GM13976 (cell line): ENCODE measurements at regions not wholly inside any gene's neighbourhood (a gene's known extent, or its start where the extent isn't known, plus 50 kb on each side); places are given as distances from the start of the nearest gene placed in this dataset.

Experiments used
- DNase-seq: peaks from one replicate; pipeline ENCODE4 v3.0.0; 2012; ENCODE audit warnings: low spot score
- CTCF ChIP-seq: IDR thresholded peaks from 2 replicates; pipeline ENCODE4 v1.5.1; 2012; ENCODE audit warnings: borderline replicate concordance, mild to moderate bottlenecking; ENCODE audit not compliant: insufficient read depth; ENCODE audit errors: extremely low read depth, missing control alignments, control extremely low read depth
- in situ Hi-C: fragments of 300-500 bp; cut with MboI; formaldehyde crosslinking; loops from one replicate; pipeline ENCODE4 v1.12.0; 2022; ENCODE audit warnings: low sequenced_read_pairs, mixed read lengths, inconsistent platforms; ENCODE audit not compliant: unreplicated experiment

- TF ChIP-seq CTCF: no peak
- in situ Hi-C loops: no loop called here
- DNase-seq: no peak
These were observed 137.9 kb upstream of the MAP9 start for GRCh38 chr4:155514628-155515027.

- no peak for TF ChIP-seq CTCF
- DNase-seq: no peak
- in situ Hi-C loops: no loop called here
These were observed 136.1 kb upstream of the MAP9 start for GRCh38 chr4:155512817-155513216.

- no peak for DNase-seq
- no peak for TF ChIP-seq CTCF
- in situ Hi-C loops: no loop called here
These were observed 135.3 kb upstream of the MAP9 start for GRCh38 chr4:155512046-155512445.

- TF ChIP-seq CTCF: no peak
- no peak for DNase-seq
- in situ Hi-C loops: no loop called here
These were observed 134.0 kb upstream of the MAP9 start for GRCh38 chr4:155510771-155511170.

- in situ Hi-C loops: no loop called here
- DNase-seq: no peak
- TF ChIP-seq CTCF: no peak
These were observed 132.8 kb upstream of the MAP9 start for GRCh38 chr4:155509555-155509954.

GRCh38 chr4:155506745-155507144 is 130.0 kb upstream of the MAP9 start:
- no peak for TF ChIP-seq CTCF
- DNase-seq: no peak
- in situ Hi-C loops: no loop called here

GRCh38 chr4:155505321-155505720 is 128.6 kb upstream of the MAP9 start:
- in situ Hi-C loops: no loop called here
- DNase-seq: no peak
- no peak for TF ChIP-seq CTCF
